Lung (tissue), 11 donors: ENCODE measurements at regions not wholly inside any gene's neighbourhood (a gene's known extent, or its start where the extent isn't known, plus 50 kb on each side); places are given as distances from the start of the nearest gene placed in this dataset.

ENCODE experiments used
- ATAC-seq: fragments of 200-7000 bp; cut with Tn5 transposase; one replicate; pipeline ENCODE4 v1.9.1; 2020; ENCODE audit warnings: moderate number of reproducible peaks; ENCODE audit not compliant: insufficient read depth, low FRiP score
- DNase-seq, 3 donors: peaks; one replicate each; pipeline ENCODE4 v3.0.0-alpha.2; 2013 to 2017
- H3K27ac ChIP-seq, 2 donors: one replicate each; pipeline ENCODE4 v1.5.1; 2013; ENCODE audit warnings: mild to moderate bottlenecking in 2 of 2, moderate library complexity in 2 of 2, control low read depth in 1 of 2, inconsistent platforms in 1 of 2, low read depth in 1 of 2, low read length in 1 of 2
- H3K27me3 ChIP-seq, 3 donors: one replicate each; pipeline ENCODE4 v1.5.1; 2013; ENCODE audit warnings: low read length in 2 of 3; ENCODE audit not compliant: control insufficient read depth in 3 of 3, insufficient read depth in 3 of 3
- H3K36me3 ChIP-seq, 4 donors: one replicate each; pipeline ENCODE4 v1.5.1; 2013; ENCODE audit warnings: low read length in 4 of 4, mild to moderate bottlenecking in 1 of 4, moderate library complexity in 1 of 4; ENCODE audit not compliant: control insufficient read depth in 4 of 4, insufficient read depth in 4 of 4
- H3K4me1 ChIP-seq, 5 donors: one replicate each; pipeline ENCODE4 v1.5.1; 2013; ENCODE audit warnings: low read length in 5 of 5, mild to moderate bottlenecking in 2 of 5, moderate library complexity in 1 of 5; ENCODE audit not compliant: control insufficient read depth in 5 of 5, insufficient read depth in 5 of 5
- H3K4me3 ChIP-seq: one replicate; pipeline ENCODE4 v1.5.1; 2013; ENCODE audit warnings: mild to moderate bottlenecking, control low read depth, moderate library complexity
- H3K9ac ChIP-seq, 2 donors: one replicate each; pipeline ENCODE4 v1.5.1; 2013; ENCODE audit warnings: low read length in 2 of 2, control low read depth in 1 of 2; ENCODE audit not compliant: insufficient read depth in 1 of 2
- H3K9me3 ChIP-seq, 4 donors: one replicate each; pipeline ENCODE4 v1.5.1; 2013; ENCODE audit warnings: low read length in 3 of 4, mild to moderate bottlenecking in 1 of 4, moderate library complexity in 1 of 4; ENCODE audit not compliant: control insufficient read depth in 4 of 4, insufficient read depth in 3 of 4
- WGBS, 2 donors: extraction: QIAGEN DNeasy Blood & Tissue Kit; methylation state at CpG; one replicate each; pipeline ENCODE4 v1.1.7; 2013; 5-methylcytosine and 5-hydroxymethylcytosine counted together
- TF ChIP-seq, protein P1 (sequence below): IDR thresholded peaks from 2 replicates; pipeline ENCODE4 v1.5.1; 2012; ENCODE audit warnings: mild to moderate bottlenecking; ENCODE audit errors: control extremely low read depth, extremely low read depth
- donor health status: control.
- donor health status: control.
- donor health status: Bipolar disorder and iron deficiency.
- donor health status: healthy.
- donor health status: DM: yes; HTN: yes; CAD: no.

DNA sequence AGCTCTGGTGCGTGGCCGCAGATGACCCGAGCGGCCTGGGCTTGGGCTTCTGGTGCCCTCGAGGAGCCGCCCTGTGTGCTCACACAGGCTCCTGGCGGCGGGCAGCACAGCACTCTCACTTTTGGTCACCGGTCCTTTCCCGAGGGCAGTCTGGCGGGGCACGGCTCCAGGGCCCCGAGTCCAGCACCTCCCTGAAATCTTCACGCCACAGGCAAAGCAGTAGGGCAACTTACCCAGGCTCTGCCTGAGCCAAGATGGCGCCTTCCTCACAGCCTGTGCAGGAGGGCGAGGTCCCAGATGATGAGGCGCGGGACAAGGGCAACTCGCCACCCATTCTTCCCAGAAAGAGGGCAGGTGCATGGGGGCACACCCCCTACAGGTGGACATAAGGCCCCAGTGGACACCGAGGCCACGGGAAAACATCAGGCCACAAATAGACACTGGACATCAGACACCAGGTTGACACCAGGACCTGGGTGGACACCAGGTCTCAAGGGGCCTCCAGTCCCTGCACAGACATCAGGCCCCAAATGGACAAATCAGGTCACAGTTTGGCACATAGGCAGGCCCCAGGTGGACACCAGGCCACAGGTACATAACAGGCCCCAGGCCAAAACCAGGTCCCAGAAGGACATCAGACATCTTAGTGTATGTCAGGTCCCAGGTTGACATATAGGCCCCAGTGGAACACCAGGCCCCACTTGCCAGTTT lies 57.6 kb upstream of the SEPTIN5 start:
- TF ChIP-seq, protein P1, sequence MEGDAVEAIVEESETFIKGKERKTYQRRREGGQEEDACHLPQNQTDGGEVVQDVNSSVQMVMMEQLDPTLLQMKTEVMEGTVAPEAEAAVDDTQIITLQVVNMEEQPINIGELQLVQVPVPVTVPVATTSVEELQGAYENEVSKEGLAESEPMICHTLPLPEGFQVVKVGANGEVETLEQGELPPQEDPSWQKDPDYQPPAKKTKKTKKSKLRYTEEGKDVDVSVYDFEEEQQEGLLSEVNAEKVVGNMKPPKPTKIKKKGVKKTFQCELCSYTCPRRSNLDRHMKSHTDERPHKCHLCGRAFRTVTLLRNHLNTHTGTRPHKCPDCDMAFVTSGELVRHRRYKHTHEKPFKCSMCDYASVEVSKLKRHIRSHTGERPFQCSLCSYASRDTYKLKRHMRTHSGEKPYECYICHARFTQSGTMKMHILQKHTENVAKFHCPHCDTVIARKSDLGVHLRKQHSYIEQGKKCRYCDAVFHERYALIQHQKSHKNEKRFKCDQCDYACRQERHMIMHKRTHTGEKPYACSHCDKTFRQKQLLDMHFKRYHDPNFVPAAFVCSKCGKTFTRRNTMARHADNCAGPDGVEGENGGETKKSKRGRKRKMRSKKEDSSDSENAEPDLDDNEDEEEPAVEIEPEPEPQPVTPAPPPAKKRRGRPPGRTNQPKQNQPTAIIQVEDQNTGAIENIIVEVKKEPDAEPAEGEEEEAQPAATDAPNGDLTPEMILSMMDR = no peak
- Histone ChIP-seq H3K4me3 (no peak overlapping the region), H3K27me3 (no peaks in the 10 kb centered on the region), H3K9ac (no peak overlapping the region), H3K4me1 (no peaks in the 10 kb centered on the region), H3K9me3 (no peaks in the 10 kb centered on the region), H3K36me3 (no peaks in the 10 kb centered on the region), H3K27ac (no peak overlapping the region)
- ATAC-seq (no peak), DNase-seq (no peak)
- 96 to 98% methylated on average over 20 to 21 of the region's 21 CpGs for WGBS, 2 donors

DNA sequence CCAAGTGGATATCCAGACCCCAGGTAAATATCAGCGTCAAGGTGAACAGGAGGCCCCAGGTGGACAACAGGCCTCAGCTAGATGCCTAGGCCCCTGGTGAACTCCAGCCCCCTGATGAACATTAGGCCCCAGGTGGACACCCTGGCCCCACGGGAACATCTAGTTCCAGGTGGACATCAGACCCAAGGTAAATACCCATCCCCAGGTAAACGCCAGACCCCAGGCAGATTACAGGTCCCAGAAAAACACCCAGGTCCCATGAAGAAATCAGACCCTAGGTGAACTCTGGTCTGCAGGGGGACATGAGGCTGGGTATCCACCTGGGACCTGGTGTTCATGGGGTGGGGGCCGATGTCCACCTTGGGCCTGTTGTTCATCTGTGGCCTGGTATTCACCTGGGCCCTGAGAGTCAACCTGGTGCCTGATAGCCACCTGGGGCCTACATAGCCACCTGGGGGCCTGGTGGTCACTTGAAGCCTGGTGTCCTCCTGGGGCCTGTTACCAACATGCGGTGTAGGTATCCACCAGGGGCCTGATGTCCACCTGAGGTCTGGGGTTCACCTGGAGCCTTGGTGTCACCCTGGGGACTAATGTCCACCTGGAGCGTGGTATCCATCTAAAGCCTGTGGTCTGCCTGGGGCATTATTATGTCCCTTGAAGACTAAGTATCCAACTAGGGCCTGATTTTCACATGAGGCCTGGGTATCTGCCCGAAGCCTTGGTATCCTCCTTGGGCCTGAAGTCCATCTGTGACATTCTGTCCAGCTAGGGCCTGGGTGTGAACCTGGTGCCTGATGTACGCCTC lies 56.8 kb upstream of the SEPTIN5 start:
- Histone ChIP-seq H3K9ac (no peak overlapping the region), H3K4me1 (no peaks in the 10 kb centered on the region), H3K4me3 (no peak overlapping the region), H3K9me3 (no peaks in the 10 kb centered on the region), H3K36me3 (no peaks in the 10 kb centered on the region), H3K27ac (no peak overlapping the region), H3K27me3 (no peaks in the 10 kb centered on the region)
- WGBS, 2 donors = 95 to 96% methylated on average over 8 of the region's 8 CpGs
- DNase-seq (no peak), ATAC-seq (no peak)
- TF ChIP-seq, protein P1 = no peak

DNA sequence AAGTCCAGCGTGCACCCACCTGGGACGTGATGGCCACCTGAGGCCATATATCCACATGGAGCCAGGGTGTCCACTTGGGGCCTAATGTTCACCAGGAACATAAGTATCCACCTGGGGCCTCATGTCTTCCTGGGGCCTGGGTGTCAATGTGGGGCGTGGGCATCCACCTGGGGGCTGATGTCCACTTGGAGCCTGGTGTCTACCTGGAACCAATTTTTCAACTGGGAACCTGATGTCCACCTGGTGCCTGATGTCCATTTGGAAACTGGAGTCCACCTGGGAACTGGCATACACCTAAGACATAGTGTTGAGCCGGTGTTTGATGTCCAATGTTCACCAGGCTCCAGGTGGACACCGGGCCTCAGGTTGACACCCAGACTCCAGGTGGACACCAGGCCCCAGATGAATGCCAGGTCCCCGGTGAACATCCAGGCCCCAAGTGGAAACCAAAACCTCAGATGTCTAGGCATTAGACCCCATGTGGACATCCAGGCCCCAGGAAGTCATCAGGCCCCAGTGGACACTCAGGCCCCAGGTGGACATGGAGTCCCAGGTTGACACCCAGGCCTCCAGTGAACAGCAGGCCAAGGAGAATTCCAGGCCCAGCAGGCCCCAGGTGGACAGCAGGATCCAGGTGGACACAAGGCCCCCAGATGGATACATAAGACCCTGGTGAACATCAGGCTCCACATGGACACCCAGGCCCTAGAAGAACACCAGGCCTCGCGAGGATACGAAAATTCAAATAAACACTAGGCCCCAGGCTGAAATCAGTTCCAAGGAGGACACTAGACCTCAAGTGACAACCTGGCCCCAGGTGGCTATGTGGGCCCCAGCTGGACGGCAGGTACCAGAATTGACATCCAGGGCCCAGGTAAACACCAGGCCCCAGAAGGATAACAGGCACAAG lies 56.0 kb upstream of the SEPTIN5 start:
- no peak overlapping the region for H3K4me3 ChIP-seq
- 95 to 97% methylated on average over 10 of the region's 10 CpGs for WGBS, 2 donors
- H3K27me3 ChIP-seq = no peaks in the 10 kb centered on the region
- no peak overlapping the region for H3K9ac ChIP-seq
- H3K4me1 ChIP-seq = peaks cover 0 to 3% (median 0%) of the 10 kb centered on the region in 5 donors
- no peak overlapping the region for H3K27ac ChIP-seq
- ATAC-seq = no peak
- TF ChIP-seq, protein P1 = no peak
- no peaks in the 10 kb centered on the region for H3K36me3 ChIP-seq
- no peak for DNase-seq
- H3K9me3 ChIP-seq = no peaks in the 10 kb centered on the region
